Uterus (tissue), 3 donors: ENCODE measurements at regions not wholly inside any gene's neighbourhood (a gene's known extent, or its start where the extent isn't known, plus 50 kb on each side); places are given as distances from the start of the nearest gene placed in this dataset.

Experiments
- DNase-seq, 2 donors: peaks; one replicate each; pipeline ENCODE4 v3.0.0-alpha.2; 2019 to 2020
- H3K27ac ChIP-seq, 2 donors: fragments of 200-600 bp; sonication (generic); 1 replicate in 1 of 2; 2 replicates in 1 of 2; pipeline ENCODE4 v1.5.1; 2016 to 2018
- H3K27me3 ChIP-seq, 2 donors: fragments of 200-600 bp; sonication (generic); one replicate each; pipeline ENCODE4 v1.5.1; 2018 to 2019; ENCODE audit warnings: control low read depth in 1 of 2
- H3K36me3 ChIP-seq, 2 donors: fragments of 200-600 bp; sonication (generic); one replicate each; pipeline ENCODE4 v1.5.1; 2019; ENCODE audit warnings: control low read depth in 1 of 2
- H3K4me1 ChIP-seq, 2 donors: fragments of 200-600 bp; sonication (generic); one replicate each; pipeline ENCODE4 v1.5.1; 2018 to 2019; ENCODE audit warnings: control low read depth in 1 of 2
- H3K4me3 ChIP-seq, 2 donors: fragments of 200-600 bp; sonication (generic); 1 replicate in 1 of 2; 2 replicates in 1 of 2; pipeline ENCODE4 v1.5.1; 2018 to 2019; ENCODE audit warnings: mild to moderate bottlenecking in 1 of 2
- H3K9me3 ChIP-seq, 2 donors: fragments of 200-600 bp; sonication (generic); one replicate each; pipeline ENCODE4 v1.5.1; 2019; ENCODE audit warnings: control low read depth in 1 of 2
- CTCF ChIP-seq, 4 experiments: fragments of 200-600 bp in 2 of 4; fragments of 450-650 bp in 2 of 4; sonication (generic) in 2 of 4; IDR thresholded peaks; one replicate each; pipeline ENCODE4 v1.5.1; 2016 to 2019; ENCODE audit warnings: antibody characterized with exemption in 4 of 4, mild to moderate bottlenecking in 2 of 4, moderate library complexity in 1 of 4
- POLR2A ChIP-seq, 2 donors: fragments of 450-650 bp; IDR thresholded peaks; one replicate each; pipeline ENCODE4 v1.6.1; 2016; ENCODE audit warnings: antibody characterized with exemption in 2 of 2, mild to moderate bottlenecking in 1 of 2, moderate library complexity in 1 of 2
- intact Hi-C: fragments of 100-400 bp; cut with DNase I; formaldehyde crosslinking; loops from one replicate; pipeline ENCODE4 v1.15.1; 2023; ENCODE audit warnings: low total_unique reads
- donor health status: DM: yes; HTN: yes; CAD: no.

- intact Hi-C loops, result no loop called here
- TF ChIP-seq CTCF (IDR thresholded peaks at IDR 0.05), result no peak
- no peak for TF ChIP-seq POLR2A (IDR thresholded peaks at IDR 0.05)
- Histone ChIP-seq H3K36me3 (no peaks in the 10 kb centered on the region), H3K4me1 (no peaks in the 10 kb centered on the region), H3K27ac (no peak overlapping the region), H3K4me3 (no peak overlapping the region), H3K9me3 (no peaks in the 10 kb centered on the region), H3K27me3 (no peaks in the 10 kb centered on the region)
- no peak for DNase-seq
These were observed 697.8 kb downstream of the GATA3 start for GRCh38 chr10:8752146-8752843.

- Histone ChIP-seq H3K4me1 (no peaks in the 10 kb centered on the region), H3K36me3 (no peaks in the 10 kb centered on the region), H3K27ac (no peak overlapping the region), H3K4me3 (no peak overlapping the region), H3K9me3 (no peaks in the 10 kb centered on the region), H3K27me3 (no peaks in the 10 kb centered on the region)
- TF ChIP-seq POLR2A (IDR thresholded peaks at IDR 0.05), result no peak
- no peak for TF ChIP-seq CTCF (IDR thresholded peaks at IDR 0.05)
- intact Hi-C loops, result no loop called here
- DNase-seq, result no peak
These were observed 703.5 kb downstream of the GATA3 start for GRCh38 chr10:8758029-8758428.

GRCh38 chr10:8766899-8767298, 712.4 kb downstream of the GATA3 start:
- Histone ChIP-seq H3K4me3 (no peak overlapping the region), H3K4me1 (no peaks in the 10 kb centered on the region), H3K9me3 (no peaks in the 10 kb centered on the region), H3K27ac (no peak overlapping the region), H3K27me3 (no peaks in the 10 kb centered on the region), H3K36me3 (no peaks in the 10 kb centered on the region)
- intact Hi-C loops, result no loop called here
- no peak for DNase-seq
- no peak for TF ChIP-seq POLR2A (IDR thresholded peaks at IDR 0.05)
- no peak for TF ChIP-seq CTCF (IDR thresholded peaks at IDR 0.05)

GRCh38 chr10:8767591-8767990, 713.1 kb downstream of the GATA3 start:
- Histone ChIP-seq H3K27ac (no peak overlapping the region), H3K4me1 (no peaks in the 10 kb centered on the region), H3K36me3 (no peaks in the 10 kb centered on the region), H3K9me3 (no peaks in the 10 kb centered on the region), H3K4me3 (no peak overlapping the region), H3K27me3 (no peaks in the 10 kb centered on the region)
- no peak for DNase-seq
- TF ChIP-seq CTCF (IDR thresholded peaks at IDR 0.05) (no peak), POLR2A (IDR thresholded peaks at IDR 0.05) (no peak)
- intact Hi-C loops, result no loop called here

GRCh38 chr10:8768341-8768740, 713.9 kb downstream of the GATA3 start:
- Histone ChIP-seq H3K4me3 (no peak overlapping the region), H3K27me3 (no peaks in the 10 kb centered on the region), H3K4me1 (no peaks in the 10 kb centered on the region), H3K27ac (no peak overlapping the region), H3K9me3 (no peaks in the 10 kb centered on the region), H3K36me3 (no peaks in the 10 kb centered on the region)
- no peak for TF ChIP-seq CTCF (IDR thresholded peaks at IDR 0.05)
- no peak for TF ChIP-seq POLR2A (IDR thresholded peaks at IDR 0.05)
- no peak for DNase-seq
- intact Hi-C loops, result no loop called here
